ENCODE measurements at regions not wholly inside any gene's neighbourhood (a gene's known extent, or its start where the extent isn't known, plus 50 kb on each side); places are given as distances from the start of the nearest gene placed in this dataset.

DNA sequence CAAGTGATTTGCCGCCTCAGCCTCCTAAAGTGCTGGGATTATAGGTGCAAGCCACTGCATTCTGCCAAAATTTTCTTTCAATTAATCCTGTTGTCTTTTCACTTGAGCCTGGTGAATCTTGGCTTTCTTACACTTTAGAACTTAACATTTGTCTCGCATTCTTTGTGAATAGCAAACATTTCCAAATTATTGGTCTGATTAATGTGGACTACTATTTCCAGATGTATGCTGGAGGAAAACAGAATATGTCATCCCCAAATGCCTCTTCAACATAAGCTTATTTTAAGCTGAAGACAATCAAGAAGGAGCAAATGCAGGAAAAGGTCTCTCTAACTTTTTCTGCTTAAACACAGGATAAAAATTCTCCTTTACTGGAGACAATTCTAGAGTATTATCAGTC lies 233.4 kb downstream of the PPP4R3C start:
- TF ChIP-seq FOXM1 (IDR thresholded peaks at IDR 0.05; ENCODE audit: borderline replicate concordance, low read depth) (no peak), EP300 (IDR thresholded peaks at IDR 0.05; ENCODE audit: borderline replicate concordance) (no peak), TCF12 (IDR thresholded peaks at IDR 0.05; ENCODE audit: low read depth) (no peak), EGR1 (IDR thresholded peaks at IDR 0.05) (no peak), RAD21 (IDR thresholded peaks at IDR 0.05; ENCODE audit: low read depth) (no peak)
- TF ChIP-seq, protein P1, sequence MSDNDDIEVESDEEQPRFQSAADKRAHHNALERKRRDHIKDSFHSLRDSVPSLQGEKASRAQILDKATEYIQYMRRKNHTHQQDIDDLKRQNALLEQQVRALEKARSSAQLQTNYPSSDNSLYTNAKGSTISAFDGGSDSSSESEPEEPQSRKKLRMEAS (IDR thresholded peaks at IDR 0.05) = no peak
- TF ChIP-seq, protein P2, sequence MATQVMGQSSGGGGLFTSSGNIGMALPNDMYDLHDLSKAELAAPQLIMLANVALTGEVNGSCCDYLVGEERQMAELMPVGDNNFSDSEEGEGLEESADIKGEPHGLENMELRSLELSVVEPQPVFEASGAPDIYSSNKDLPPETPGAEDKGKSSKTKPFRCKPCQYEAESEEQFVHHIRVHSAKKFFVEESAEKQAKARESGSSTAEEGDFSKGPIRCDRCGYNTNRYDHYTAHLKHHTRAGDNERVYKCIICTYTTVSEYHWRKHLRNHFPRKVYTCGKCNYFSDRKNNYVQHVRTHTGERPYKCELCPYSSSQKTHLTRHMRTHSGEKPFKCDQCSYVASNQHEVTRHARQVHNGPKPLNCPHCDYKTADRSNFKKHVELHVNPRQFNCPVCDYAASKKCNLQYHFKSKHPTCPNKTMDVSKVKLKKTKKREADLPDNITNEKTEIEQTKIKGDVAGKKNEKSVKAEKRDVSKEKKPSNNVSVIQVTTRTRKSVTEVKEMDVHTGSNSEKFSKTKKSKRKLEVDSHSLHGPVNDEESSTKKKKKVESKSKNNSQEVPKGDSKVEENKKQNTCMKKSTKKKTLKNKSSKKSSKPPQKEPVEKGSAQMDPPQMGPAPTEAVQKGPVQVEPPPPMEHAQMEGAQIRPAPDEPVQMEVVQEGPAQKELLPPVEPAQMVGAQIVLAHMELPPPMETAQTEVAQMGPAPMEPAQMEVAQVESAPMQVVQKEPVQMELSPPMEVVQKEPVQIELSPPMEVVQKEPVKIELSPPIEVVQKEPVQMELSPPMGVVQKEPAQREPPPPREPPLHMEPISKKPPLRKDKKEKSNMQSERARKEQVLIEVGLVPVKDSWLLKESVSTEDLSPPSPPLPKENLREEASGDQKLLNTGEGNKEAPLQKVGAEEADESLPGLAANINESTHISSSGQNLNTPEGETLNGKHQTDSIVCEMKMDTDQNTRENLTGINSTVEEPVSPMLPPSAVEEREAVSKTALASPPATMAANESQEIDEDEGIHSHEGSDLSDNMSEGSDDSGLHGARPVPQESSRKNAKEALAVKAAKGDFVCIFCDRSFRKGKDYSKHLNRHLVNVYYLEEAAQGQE (IDR thresholded peaks at IDR 0.05; ENCODE audit: low read depth) = no peak

All from Ishikawa (cell line).